Adipocyte (in vitro differentiated cells): ENCODE measurements at regions not wholly inside any gene's neighbourhood (a gene's known extent, or its start where the extent isn't known, plus 50 kb on each side); places are given as distances from the start of the nearest gene placed in this dataset.
"Not testable (repeated sequence)": the region's sequence is repeated elsewhere in the genome, so short reads cannot be mapped to it uniquely, and the experiment has no call there.

Source experiments
- DNase-seq: peaks from one replicate; pipeline ENCODE4 v3.0.0-alpha.2; 2015; ENCODE audit warnings: low read depth
- H3K27me3 ChIP-seq: replicated peaks from 2 replicates; pipeline ENCODE4 v1.7.0; 2013; ENCODE audit warnings: mild to moderate bottlenecking, low read length, moderate library complexity; ENCODE audit not compliant: control insufficient read depth, insufficient read depth
- H3K36me3 ChIP-seq: 2 replicates; pipeline ENCODE4 v1.7.0; 2013; ENCODE audit warnings: low read length, mild to moderate bottlenecking, moderate library complexity; ENCODE audit not compliant: control insufficient read depth, insufficient read depth, severe bottlenecking
- H3K4me1 ChIP-seq: 2 replicates; pipeline ENCODE4 v1.7.0; 2013; ENCODE audit warnings: mild to moderate bottlenecking, low read length, moderate library complexity; ENCODE audit not compliant: control insufficient read depth, insufficient read depth
- H3K4me3 ChIP-seq: 2 replicates; pipeline ENCODE4 v1.7.0; 2013; ENCODE audit warnings: mild to moderate bottlenecking, low read length, moderate library complexity
- H3K9ac ChIP-seq: 2 replicates; pipeline ENCODE4 v1.7.0; 2013; ENCODE audit warnings: mild to moderate bottlenecking, low read length, moderate library complexity
- H3K9me3 ChIP-seq: 2 replicates; pipeline ENCODE4 v1.7.0; 2013; ENCODE audit warnings: mild to moderate bottlenecking, low read length, moderate library complexity; ENCODE audit not compliant: control insufficient read depth

GRCh38 chr1:102821707-102822106, 286.6 kb downstream of the COL11A1 start:
- no peak for DNase-seq
- H3K27me3 ChIP-seq: no peaks in the 10 kb centered on the region
- H3K9me3 ChIP-seq: no peaks in the 10 kb centered on the region
- H3K4me3 ChIP-seq: no peak overlapping the region
- no peak overlapping the region for H3K9ac ChIP-seq
- H3K4me1 ChIP-seq: no peaks in the 10 kb centered on the region
- H3K36me3 ChIP-seq: no peaks in the 10 kb centered on the region

GRCh38 chr1:102800406-102800805, 307.9 kb downstream of the COL11A1 start:
- Histone ChIP-seq H3K9ac (no peak overlapping the region), H3K4me3 (no peak overlapping the region), H3K9me3 (no peaks in the 10 kb centered on the region), H3K36me3 (no peaks in the 10 kb centered on the region), H3K27me3 (no peaks in the 10 kb centered on the region), H3K4me1 (no peaks in the 10 kb centered on the region)
- peak; percentile 18 for DNase-seq

GRCh38 chr1:102799496-102799895, 308.8 kb downstream of the COL11A1 start:
- Histone ChIP-seq H3K4me3 (no peak overlapping the region), H3K9me3 (no peaks in the 10 kb centered on the region), H3K36me3 (no peaks in the 10 kb centered on the region), H3K4me1 (no peaks in the 10 kb centered on the region), H3K27me3 (no peaks in the 10 kb centered on the region), H3K9ac (no peak overlapping the region)
- DNase-seq: peak; percentile 56

GRCh38 chr1:102798718-102799117, 309.6 kb downstream of the COL11A1 start:
- no peaks in the 10 kb centered on the region for H3K27me3 ChIP-seq
- no peaks in the 10 kb centered on the region for H3K36me3 ChIP-seq
- H3K9ac ChIP-seq: no peak overlapping the region
- H3K9me3 ChIP-seq: no peaks in the 10 kb centered on the region
- DNase-seq: no peak
- H3K4me1 ChIP-seq: no peaks in the 10 kb centered on the region
- H3K4me3 ChIP-seq: no peak overlapping the region

- Histone ChIP-seq H3K9ac (no peak overlapping the region), H3K9me3 (no peaks in the 10 kb centered on the region), H3K36me3 (no peaks in the 10 kb centered on the region), H3K27me3 (no peaks in the 10 kb centered on the region), H3K4me1 (no peaks in the 10 kb centered on the region), H3K4me3 (no peak overlapping the region)
- DNase-seq: no peak
Measured at GRCh38 chr1:102796429-102796828, 311.9 kb downstream of the COL11A1 start.

- peak; percentile 67 for DNase-seq
- Histone ChIP-seq H3K4me3 (no peak overlapping the region), H3K27me3 (no peaks in the 10 kb centered on the region)
Measured at GRCh38 chr1:102790997-102791396, 317.3 kb downstream of the COL11A1 start.

GRCh38 chr1:102789951-102790350, 318.4 kb downstream of the COL11A1 start:
- DNase-seq, H3K9me3 ChIP-seq, H3K36me3 ChIP-seq, H3K4me3 ChIP-seq, H3K4me1 ChIP-seq, H3K27me3 ChIP-seq, H3K9ac ChIP-seq: not testable (repeated sequence)

More at GRCh38 chr1:102790997-102791396, 317.3 kb downstream of the COL11A1 start:
- Histone ChIP-seq H3K9me3 (no peaks in the 10 kb centered on the region), H3K36me3 (no peaks in the 10 kb centered on the region), H3K4me1 (no peaks in the 10 kb centered on the region), H3K9ac (no peak overlapping the region)

- no peak for DNase-seq
- Histone ChIP-seq H3K36me3 (no peaks in the 10 kb centered on the region), H3K27me3 (no peaks in the 10 kb centered on the region), H3K9ac (no peak overlapping the region), H3K4me3 (no peak overlapping the region), H3K9me3 (peaks cover 7% of the 10 kb centered on the region), H3K4me1 (no peaks in the 10 kb centered on the region)
Measured at GRCh38 chr1:102783487-102783886, 324.8 kb downstream of the COL11A1 start.

- Histone ChIP-seq H3K4me1 (no peaks in the 10 kb centered on the region), H3K4me3 (no peak overlapping the region), H3K9ac (no peak overlapping the region), H3K27me3 (no peaks in the 10 kb centered on the region), H3K36me3 (no peaks in the 10 kb centered on the region), H3K9me3 (peaks cover 7% of the 10 kb centered on the region)
- no peak for DNase-seq
Measured at GRCh38 chr1:102782144-102782543, 326.2 kb downstream of the COL11A1 start.

GRCh38 chr1:102776071-102776470, 332.3 kb downstream of the COL11A1 start:
- Histone ChIP-seq H3K4me3 (no peak overlapping the region), H3K27me3 (no peaks in the 10 kb centered on the region), H3K36me3 (no peaks in the 10 kb centered on the region), H3K9me3 (no peaks in the 10 kb centered on the region), H3K4me1 (no peaks in the 10 kb centered on the region), H3K9ac (no peak overlapping the region)
- DNase-seq: no peak

GRCh38 chr1:102772831-102773230, 335.5 kb downstream of the COL11A1 start:
- Histone ChIP-seq H3K27me3 (no peaks in the 10 kb centered on the region), H3K9ac (no peak overlapping the region), H3K4me3 (no peak overlapping the region), H3K4me1 (no peaks in the 10 kb centered on the region), H3K9me3 (no peaks in the 10 kb centered on the region), H3K36me3 (no peaks in the 10 kb centered on the region)
- no peak for DNase-seq

- H3K4me1 ChIP-seq: no peaks in the 10 kb centered on the region
- H3K9me3 ChIP-seq: no peaks in the 10 kb centered on the region
- no peak for DNase-seq
Measured at GRCh38 chr1:102758418-102758817, 349.9 kb downstream of the COL11A1 start.

More at GRCh38 chr1:102758418-102758817, 349.9 kb downstream of the COL11A1 start:
- H3K9ac ChIP-seq: no peak overlapping the region
- no peaks in the 10 kb centered on the region for H3K36me3 ChIP-seq
- no peak overlapping the region for H3K4me3 ChIP-seq
- H3K27me3 ChIP-seq: no peaks in the 10 kb centered on the region
